ENCODE measurements at regions not wholly inside any gene's neighbourhood (a gene's known extent, or its start where the extent isn't known, plus 50 kb on each side); places are given as distances from the start of the nearest gene placed in this dataset.

- TF ChIP-seq POLR2AphosphoS5 (IDR thresholded peaks at IDR 0.05; ENCODE audit: low read depth, low read length) (no peak), CTCF (IDR thresholded peaks at IDR 0.05 in 2 of 3, conservative IDR thresholded peaks at IDR 0.05 in 1 of 3; ENCODE audit: borderline replicate concordance in 1 of 3, insufficient read depth in 1 of 3, low read depth in 2 of 3, low read length in 2 of 3) (no peak), MAX (IDR thresholded peaks at IDR 0.05) (no peak), REST (IDR thresholded peaks at IDR 0.05; ENCODE audit: low read depth) (no peak), ELF1 (IDR thresholded peaks at IDR 0.05; ENCODE audit: borderline replicate concordance, low read depth) (no peak), RAD21 (IDR thresholded peaks at IDR 0.05; ENCODE audit: low read depth) (no peak), ZNF274 (IDR thresholded peaks at IDR 0.05; ENCODE audit: low read depth, low read length) (no peak), EGR1 (IDR thresholded peaks at IDR 0.05; ENCODE audit: low read depth) (no peak), TCF7L2 (IDR thresholded peaks at IDR 0.05; ENCODE audit: borderline replicate concordance, extremely low read depth, insufficient read depth, insufficient read length) (no peak), ZFX (IDR thresholded peaks at IDR 0.05) (no peak), CEBPB (IDR thresholded peaks at IDR 0.05; ENCODE audit: low read depth) (no peak), CBX3 (IDR thresholded peaks at IDR 0.05; ENCODE audit: low read depth) (no peak)
- Histone ChIP-seq H2AFZ (ENCODE audit: low read depth, low read length, poor library complexity, severe bottlenecking) (no peak overlapping the region), H3K27ac (ENCODE audit: low read depth, low read length) (no peak overlapping the region), H4K20me1 (ENCODE audit: insufficient read depth) (no peaks in the 10 kb centered on the region), H3K4me3 (replicated peaks in 1 of 2; ENCODE audit: low read depth in 1 of 2, low read length in 2 of 2) (no peak overlapping the region), H3K4me2 (ENCODE audit: low read length) (no peak overlapping the region), H3K36me3 (ENCODE audit: control insufficient read depth in 1 of 2, insufficient read depth in 2 of 2, low read length in 2 of 2) (no peaks in the 10 kb centered on the region), H3K79me2 (ENCODE audit: insufficient read depth, low read length) (no peaks in the 10 kb centered on the region), H3K27me3 (ENCODE audit: insufficient read depth, low read length) (no peaks in the 10 kb centered on the region), H3K9me2 (ENCODE audit: insufficient read depth) (no peaks in the 10 kb centered on the region), H3K9ac (ENCODE audit: low read length) (no peak overlapping the region), H3K9me3 (ENCODE audit: control insufficient read depth in 1 of 2, insufficient read depth in 1 of 2, low read depth in 1 of 2, low read length in 2 of 2) (no peaks in the 10 kb centered on the region), H3K4me1 (ENCODE audit: control insufficient read depth in 1 of 2, insufficient read depth in 2 of 2, low read length in 2 of 2) (no peaks in the 10 kb centered on the region)
- POLR2A ChIA-PET = no interaction called here
- RAD21 ChIA-PET (ENCODE audit: low non-redundant PET in 1 of 2, low total read pairs in 2 of 2, uncharacterized antibody in 2 of 2, unreplicated experiment in 2 of 2) = no interaction called here
- intact Hi-C loops (cut with micrococcal nuclease) = no loop called here
- no TSS peak for BruUV-seq (replicated peaks)
- CTCF ChIA-PET = no interaction called here
- DNase-seq (ENCODE audit: low read depth, low spot score) (no peak), ATAC-seq (no peak)
Observed at GRCh38 chr9:119698535-119698934, 329.3 kb upstream of the BRINP1 start.

All from HCT116 (cell line).